HG02884 (cell line): ENCODE measurements at regions not wholly inside any gene's neighbourhood (a gene's known extent, or its start where the extent isn't known, plus 50 kb on each side); places are given as distances from the start of the nearest gene placed in this dataset.

Source experiments
- ATAC-seq: cut with Tn5 transposase; IDR thresholded peaks from one replicate; pipeline ENCODE4 v1.9.1; 2021; ENCODE audit warnings: mild to moderate bottlenecking, moderate library complexity; ENCODE audit not compliant: unreplicated experiment

- ATAC-seq: no peak
Observed at GRCh38 chr10:117635826-117636225, 93.3 kb downstream of the EMX2 start.

- no peak for ATAC-seq
Observed at GRCh38 chr10:117638200-117638599, 95.7 kb downstream of the EMX2 start.

- ATAC-seq: no peak
Observed at GRCh38 chr10:117638664-117639200, 96.2 kb downstream of the EMX2 start.

- no peak for ATAC-seq
Observed at GRCh38 chr10:117640406-117640805, 97.9 kb downstream of the EMX2 start.

GRCh38 chr10:117646718-117647117, 104.2 kb downstream of the EMX2 start:
- no peak for ATAC-seq

- ATAC-seq: no peak
Observed at GRCh38 chr10:117647306-117647705, 104.8 kb downstream of the EMX2 start.

- no peak for ATAC-seq
Observed at GRCh38 chr10:117651121-117651520, 108.6 kb downstream of the EMX2 start.

- ATAC-seq: peak; percentile 25
Observed at GRCh38 chr10:117652228-117653169, 110.0 kb downstream of the EMX2 start.

- peak; percentile 89 for ATAC-seq
Observed at GRCh38 chr10:117653170-117653515, 110.6 kb downstream of the EMX2 start.

- ATAC-seq: no peak
Observed at GRCh38 chr10:117654105-117654504, 111.6 kb downstream of the EMX2 start.

- ATAC-seq: peak; percentile 75
Observed at GRCh38 chr10:117656385-117657367, 114.1 kb downstream of the EMX2 start.

- ATAC-seq: no peak
Observed at GRCh38 chr10:117661316-117661715, 118.8 kb downstream of the EMX2 start.

- no peak for ATAC-seq
Observed at GRCh38 chr10:117662126-117662525, 119.6 kb downstream of the EMX2 start.

GRCh38 chr10:117662751-117663540, 120.4 kb downstream of the EMX2 start:
- no peak for ATAC-seq

- ATAC-seq: peak; percentile 100
Observed at GRCh38 chr10:117663750-117664149, 121.2 kb downstream of the EMX2 start.

- no peak for ATAC-seq
Observed at GRCh38 chr10:117664288-117664687, 121.7 kb downstream of the EMX2 start.

- ATAC-seq: no peak
Observed at GRCh38 chr10:117666166-117666565, 123.6 kb downstream of the EMX2 start.

GRCh38 chr10:117666965-117667364, 124.4 kb downstream of the EMX2 start:
- ATAC-seq: no peak

GRCh38 chr10:117667831-117668230, 125.3 kb downstream of the EMX2 start:
- ATAC-seq: no peak

- no peak for ATAC-seq
Observed at GRCh38 chr10:117668327-117669008, 125.9 kb downstream of the EMX2 start.
